HepG2 (cell line): ENCODE measurements at regions not wholly inside any gene's neighbourhood (a gene's known extent, or its start where the extent isn't known, plus 50 kb on each side); places are given as distances from the start of the nearest gene placed in this dataset.

Experiments used
- AGO2 ChIP-seq: fragments of 200-400 bp; formaldehyde crosslinking; optimal IDR thresholded peaks from 2 replicates; pipeline ENCODE3; 2017; ENCODE audit warnings: mild to moderate bottlenecking, low read depth, low read length, moderate library complexity
- BRD4 ChIP-seq: sonication (generic); formaldehyde crosslinking; IDR thresholded peaks from 2 replicates; pipeline ENCODE4 v1.4.0; 2020; ENCODE audit warnings: missing genetic modification reagents
- CBFB ChIP-seq: sonication (generic); formaldehyde crosslinking; IDR thresholded peaks from 2 replicates; pipeline ENCODE4 v1.4.0; 2020; ENCODE audit warnings: missing genetic modification reagents
- CBX1 ChIP-seq: IDR thresholded peaks from one replicate; pipeline ENCODE4 v1.6.1; 2016; ENCODE audit warnings: antibody characterized with exemption, low read depth
- GZF1 ChIP-seq: sonication (generic); formaldehyde crosslinking; IDR thresholded peaks from 2 replicates; pipeline ENCODE4 v1.5.1; 2020; ENCODE audit warnings: mild to moderate bottlenecking, missing genetic modification reagents
- NFAT5 ChIP-seq: sonication (generic); formaldehyde crosslinking; IDR thresholded peaks from 2 replicates; pipeline ENCODE4 v1.4.0; 2020; ENCODE audit warnings: missing genetic modification reagents
- RARG ChIP-seq: sonication (generic); formaldehyde crosslinking; IDR thresholded peaks from 2 replicates; pipeline ENCODE4 v1.4.0; 2020; ENCODE audit warnings: low read depth, mild to moderate bottlenecking, missing genetic modification reagents
- SALL2 ChIP-seq: sonication (generic); formaldehyde crosslinking; IDR thresholded peaks from 2 replicates; pipeline ENCODE4 v1.8.1; 2023; ENCODE audit warnings: mild to moderate bottlenecking, missing genetic modification reagents, inconsistent platforms
- SCMH1 ChIP-seq: sonication (generic); formaldehyde crosslinking; IDR thresholded peaks from 2 replicates; pipeline ENCODE4 v1.9.0; 2021; ENCODE audit warnings: missing genetic modification reagents, mild to moderate bottlenecking, borderline replicate concordance
- SMC3 ChIP-seq: IDR thresholded peaks from 2 replicates; pipeline ENCODE4 v1.6.1; 2011; ENCODE audit warnings: low read length, improper control_type of control experiment
- SNAI1 ChIP-seq: sonication (generic); formaldehyde crosslinking; IDR thresholded peaks from 2 replicates; pipeline ENCODE4 v1.5.0; 2020; ENCODE audit warnings: mild to moderate bottlenecking, missing genetic modification reagents, borderline replicate concordance
- ZFY ChIP-seq: sonication (generic); formaldehyde crosslinking; IDR thresholded peaks from 2 replicates; pipeline ENCODE4 v1.4.0; 2020; ENCODE audit warnings: missing genetic modification reagents
- ZHX2 ChIP-seq, 2 experiments: sonication (generic) in 1 of 2; formaldehyde crosslinking in 1 of 2; IDR thresholded peaks; 2 replicates each; pipeline versions ENCODE4 v1.6.1 to v1.9.0; 2014 to 2022; ENCODE audit warnings: antibody characterized with exemption in 1 of 2, borderline replicate concordance in 1 of 2, inconsistent platforms in 1 of 2, low read depth in 1 of 2, missing genetic modification reagents in 1 of 2
- ZNF280B ChIP-seq: sonication (generic); formaldehyde crosslinking; IDR thresholded peaks from 2 replicates; pipeline ENCODE4 v1.5.0; 2020; ENCODE audit warnings: missing genetic modification reagents, mild to moderate bottlenecking, borderline replicate concordance
- ZNF556 ChIP-seq: sonication (generic); formaldehyde crosslinking; IDR thresholded peaks from 2 replicates; pipeline ENCODE4 v1.4.0; 2020; ENCODE audit warnings: mild to moderate bottlenecking, missing genetic modification reagents, borderline replicate concordance
- ZNF883 ChIP-seq: sonication (generic); formaldehyde crosslinking; IDR thresholded peaks from 2 replicates; pipeline ENCODE4 v1.5.1; 2020; ENCODE audit warnings: mild to moderate bottlenecking, missing genetic modification reagents; ENCODE audit errors: not compliant biosample characterization
- ZSCAN31 ChIP-seq: sonication (generic); formaldehyde crosslinking; IDR thresholded peaks from 2 replicates; pipeline ENCODE4 v1.5.0; 2020; ENCODE audit warnings: low read depth, mild to moderate bottlenecking, missing genetic modification reagents

- TF ChIP-seq ZHX2 (IDR thresholded peaks at IDR 0.05; ENCODE audit: low read depth), result 0 out of 2 replicates have a peak, but pooled peaks have one; percentile 37
- no peak for TF ChIP-seq ZHX2 (CRISPR knock-in tag; IDR thresholded peaks at IDR 0.05; ENCODE audit: borderline replicate concordance)
- no peak for TF ChIP-seq NFAT5
- TF ChIP-seq SCMH1 (CRISPR knock-in tag), result no peak
- no peak; the same call in 1 of the 2 replicates for TF ChIP-seq ZNF556 (CRISPR knock-in tag)
- no peak for TF ChIP-seq ZNF883 (CRISPR knock-in tag)
- TF ChIP-seq GZF1 (CRISPR knock-in tag), result peak; percentile 58; the same call in 1 of the 2 replicates
- TF ChIP-seq SNAI1 (CRISPR knock-in tag), result no peak
- no peak for TF ChIP-seq RARG (CRISPR knock-in tag)
- TF ChIP-seq SALL2 (CRISPR knock-in tag), result peak; percentile 62; the same call in 1 of the 2 replicates
- 0 out of 2 replicates have a peak, but pooled peaks have one; percentile 32 for TF ChIP-seq BRD4 (CRISPR knock-in tag)
- no peak for TF ChIP-seq ZNF280B (CRISPR knock-in tag)
- no peak for TF ChIP-seq AGO2
- TF ChIP-seq ZSCAN31 (CRISPR knock-in tag), result no peak
- TF ChIP-seq ZFY (CRISPR knock-in tag), result peak; percentile 43
- 0 out of 2 replicates have a peak, but pooled peaks have one; percentile 4 for TF ChIP-seq SMC3
- no peak for TF ChIP-seq CBFB (CRISPR knock-in tag)
- peak; percentile 20 for TF ChIP-seq CBX1
These were observed 201.0 kb downstream of the NRIP1 start (continued) for GRCh38 chr21:14863745-14864210.
